ENCODE measurements at regions not wholly inside any gene's neighbourhood (a gene's known extent, or its start where the extent isn't known, plus 50 kb on each side); places are given as distances from the start of the nearest gene placed in this dataset.

GRCh38 chr10:8319704-8320103 lies 265.2 kb downstream of the GATA3 start:
- no peak for DNase-seq
- H4K5ac ChIP-seq (ENCODE audit: low read length), result no peak overlapping the region
- H3K4me2 ChIP-seq (ENCODE audit: low read length), result no peak overlapping the region
- no peak overlapping the region for H3K27ac ChIP-seq (ENCODE audit: low read depth, low read length)
- no peak overlapping the region for H3K4ac ChIP-seq (ENCODE audit: low read depth, low read length)
- no peak overlapping the region for H3K4me3 ChIP-seq (ENCODE audit: low read length)
- H3K23ac ChIP-seq (ENCODE audit: low read length), result no peak overlapping the region
- no peaks in the 10 kb centered on the region for H3K27me3 ChIP-seq (ENCODE audit: insufficient read depth, low read length, poor library complexity)
- H3K9ac ChIP-seq (ENCODE audit: low read length), result no peak overlapping the region
- no peak overlapping the region for H2BK15ac ChIP-seq (replicated peaks; ENCODE audit: low read depth)
- no peak overlapping the region for H2BK5ac ChIP-seq (ENCODE audit: low read length)
- no peak overlapping the region for H3K56ac ChIP-seq (ENCODE audit: low read length)
- no peak overlapping the region for H2BK120ac ChIP-seq (ENCODE audit: low read depth, low read length)
- no peak overlapping the region for H4K8ac ChIP-seq (ENCODE audit: low read depth, low read length)
- no peak overlapping the region for H3K18ac ChIP-seq (ENCODE audit: low read length)
- no peaks in the 10 kb centered on the region for H3K79me1 ChIP-seq (ENCODE audit: low read length)
- no peaks in the 10 kb centered on the region for H3K79me2 ChIP-seq (ENCODE audit: control insufficient read depth, insufficient read depth, low read length)
- H2AK5ac ChIP-seq (ENCODE audit: low read length), result no peak overlapping the region
- H3K4me1 ChIP-seq (ENCODE audit: control insufficient read depth, low read depth, low read length), result no peaks in the 10 kb centered on the region
- H3K36me3 ChIP-seq (ENCODE audit: control insufficient read depth, insufficient read depth, low read length), result no peaks in the 10 kb centered on the region

DNA sequence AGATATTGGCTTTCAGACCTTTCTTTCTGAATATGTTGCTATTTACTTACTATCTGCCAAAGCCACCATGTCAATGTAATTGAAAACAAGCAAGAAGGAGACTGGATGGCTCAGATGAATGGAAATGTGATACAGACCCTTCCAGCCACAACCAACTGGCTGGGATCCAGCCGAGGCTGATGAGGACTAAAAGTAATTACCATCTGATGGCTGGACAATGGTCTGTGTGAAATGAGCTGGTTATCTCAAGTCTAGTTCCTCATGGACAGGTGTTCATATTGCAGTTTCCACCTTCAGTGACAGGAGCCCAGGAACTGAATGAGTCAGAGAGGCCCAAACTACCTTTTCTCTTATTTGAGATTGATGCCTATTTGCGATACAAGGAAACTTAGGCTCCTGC lies 267.5 kb downstream of the GATA3 start:
- Histone ChIP-seq H3K4me1 (ENCODE audit: control insufficient read depth, low read depth, low read length) (no peaks in the 10 kb centered on the region), H4K5ac (ENCODE audit: low read length) (no peak overlapping the region), H3K23ac (ENCODE audit: low read length) (no peak overlapping the region), H4K8ac (ENCODE audit: low read depth, low read length) (no peak overlapping the region), H3K27ac (ENCODE audit: low read depth, low read length) (no peak overlapping the region), H2BK120ac (ENCODE audit: low read depth, low read length) (no peak overlapping the region), H3K4me2 (ENCODE audit: low read length) (no peak overlapping the region), H3K9ac (ENCODE audit: low read length) (no peak overlapping the region), H2AK5ac (ENCODE audit: low read length) (no peak overlapping the region), H3K36me3 (ENCODE audit: control insufficient read depth, insufficient read depth, low read length) (no peaks in the 10 kb centered on the region), H3K4ac (ENCODE audit: low read depth, low read length) (no peak overlapping the region), H3K27me3 (ENCODE audit: insufficient read depth, low read length, poor library complexity) (no peaks in the 10 kb centered on the region), H3K4me3 (ENCODE audit: low read length) (no peak overlapping the region), H3K56ac (ENCODE audit: low read length) (no peak overlapping the region), H3K79me1 (ENCODE audit: low read length) (no peaks in the 10 kb centered on the region), H2BK15ac (replicated peaks; ENCODE audit: low read depth) (no peak overlapping the region), H3K79me2 (ENCODE audit: control insufficient read depth, insufficient read depth, low read length) (no peaks in the 10 kb centered on the region), H2BK5ac (ENCODE audit: low read length) (no peak overlapping the region), H3K18ac (ENCODE audit: low read length) (no peak overlapping the region)
- no CpG with 5 or more reads among the region's 2 CpGs for WGBS (ENCODE audit: extremely low coverage, insufficient coverage, low lambda C conversion rate)
- no peak for DNase-seq

- no peak for DNase-seq
- H4K5ac ChIP-seq (ENCODE audit: low read length), result no peak overlapping the region
- no peak overlapping the region for H3K9ac ChIP-seq (ENCODE audit: low read length)
- H4K8ac ChIP-seq (ENCODE audit: low read depth, low read length), result no peak overlapping the region
- no peaks in the 10 kb centered on the region for H3K4me1 ChIP-seq (ENCODE audit: control insufficient read depth, low read depth, low read length)
- H3K56ac ChIP-seq (ENCODE audit: low read length), result no peak overlapping the region
- no peaks in the 10 kb centered on the region for H3K79me1 ChIP-seq (ENCODE audit: low read length)
- H3K79me2 ChIP-seq (ENCODE audit: control insufficient read depth, insufficient read depth, low read length), result no peaks in the 10 kb centered on the region
- no peak overlapping the region for H3K4me2 ChIP-seq (ENCODE audit: low read length)
- no peak overlapping the region for H2BK5ac ChIP-seq (ENCODE audit: low read length)
- H2AK5ac ChIP-seq (ENCODE audit: low read length), result no peak overlapping the region
- H3K27ac ChIP-seq (ENCODE audit: low read depth, low read length), result no peak overlapping the region
- H3K4me3 ChIP-seq (ENCODE audit: low read length), result no peak overlapping the region
- no peaks in the 10 kb centered on the region for H3K27me3 ChIP-seq (ENCODE audit: insufficient read depth, low read length, poor library complexity)
- no peak overlapping the region for H3K4ac ChIP-seq (ENCODE audit: low read depth, low read length)
- WGBS (ENCODE audit: extremely low coverage, insufficient coverage, low lambda C conversion rate), result no CpG with 5 or more reads among the region's 3 CpGs
- H2BK120ac ChIP-seq (ENCODE audit: low read depth, low read length), result no peak overlapping the region
- no peak overlapping the region for H3K23ac ChIP-seq (ENCODE audit: low read length)
- H3K18ac ChIP-seq (ENCODE audit: low read length), result no peak overlapping the region
- no peaks in the 10 kb centered on the region for H3K36me3 ChIP-seq (ENCODE audit: control insufficient read depth, insufficient read depth, low read length)
- no peak overlapping the region for H2BK15ac ChIP-seq (replicated peaks; ENCODE audit: low read depth)
These were observed 269.1 kb downstream of the GATA3 start for GRCh38 chr10:8323428-8324054.

DNA sequence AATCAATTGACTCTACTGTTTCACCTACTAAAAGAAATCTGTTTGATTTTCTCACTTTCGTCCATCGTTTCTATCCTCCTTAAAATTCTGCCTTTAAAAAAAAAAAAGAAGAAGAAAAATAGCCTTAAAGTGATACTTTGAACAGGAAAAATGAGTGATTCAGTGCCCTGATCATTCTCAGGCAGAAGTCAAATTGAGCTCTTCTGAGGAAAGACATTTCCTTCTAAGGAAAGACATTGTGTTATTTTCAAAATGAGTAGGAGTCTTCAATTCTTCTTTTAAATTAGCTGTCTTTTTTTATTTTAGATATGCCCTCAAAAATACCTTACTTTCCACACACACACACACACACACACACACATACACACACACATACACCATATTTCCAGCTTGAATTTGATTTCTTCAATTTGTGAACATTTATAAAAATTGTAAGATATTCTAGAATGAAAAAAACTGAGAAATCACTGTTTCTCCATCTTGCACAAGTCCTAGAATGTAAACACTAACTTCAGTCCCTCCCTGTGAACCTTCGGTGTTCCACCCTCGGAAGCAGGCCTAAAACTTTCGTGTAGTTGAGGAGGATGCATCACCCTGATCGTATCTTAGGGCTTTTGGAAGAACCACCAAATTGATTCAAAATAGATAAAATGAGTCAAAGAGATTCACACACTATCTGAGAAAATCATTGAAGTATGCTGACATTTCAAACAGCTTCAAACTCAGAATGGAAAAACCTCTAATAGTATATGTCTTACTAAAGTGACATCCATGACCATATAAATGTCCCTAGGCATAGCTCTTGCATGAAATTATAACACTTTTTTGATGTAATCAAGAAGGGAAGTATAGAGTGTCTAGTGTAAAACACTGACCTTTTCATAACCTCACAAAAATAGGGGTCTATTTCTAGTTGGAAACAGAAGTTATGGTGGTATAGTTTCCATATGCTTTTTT lies 270.8 kb downstream of the GATA3 start:
- Histone ChIP-seq H4K8ac (ENCODE audit: low read depth, low read length) (no peak overlapping the region), H3K23ac (ENCODE audit: low read length) (no peak overlapping the region), H3K18ac (ENCODE audit: low read length) (no peak overlapping the region), H3K4ac (ENCODE audit: low read depth, low read length) (no peak overlapping the region), H4K5ac (ENCODE audit: low read length) (no peak overlapping the region), H2BK15ac (replicated peaks; ENCODE audit: low read depth) (no peak overlapping the region), H3K79me1 (ENCODE audit: low read length) (no peaks in the 10 kb centered on the region), H3K27ac (ENCODE audit: low read depth, low read length) (no peak overlapping the region), H2BK120ac (ENCODE audit: low read depth, low read length) (no peak overlapping the region), H3K79me2 (ENCODE audit: control insufficient read depth, insufficient read depth, low read length) (no peaks in the 10 kb centered on the region), H2AK5ac (ENCODE audit: low read length) (no peak overlapping the region), H2BK5ac (ENCODE audit: low read length) (no peak overlapping the region), H3K4me2 (ENCODE audit: low read length) (no peak overlapping the region), H3K56ac (ENCODE audit: low read length) (no peak overlapping the region), H3K27me3 (ENCODE audit: insufficient read depth, low read length, poor library complexity) (no peaks in the 10 kb centered on the region), H3K4me1 (ENCODE audit: control insufficient read depth, low read depth, low read length) (no peaks in the 10 kb centered on the region), H3K4me3 (ENCODE audit: low read length) (no peak overlapping the region), H3K36me3 (ENCODE audit: control insufficient read depth, insufficient read depth, low read length) (no peaks in the 10 kb centered on the region), H3K9ac (ENCODE audit: low read length) (no peak overlapping the region)
- DNase-seq, result no peak
- WGBS (ENCODE audit: extremely low coverage, insufficient coverage, low lambda C conversion rate), result no CpG with 5 or more reads among the region's 6 CpGs

DNA sequence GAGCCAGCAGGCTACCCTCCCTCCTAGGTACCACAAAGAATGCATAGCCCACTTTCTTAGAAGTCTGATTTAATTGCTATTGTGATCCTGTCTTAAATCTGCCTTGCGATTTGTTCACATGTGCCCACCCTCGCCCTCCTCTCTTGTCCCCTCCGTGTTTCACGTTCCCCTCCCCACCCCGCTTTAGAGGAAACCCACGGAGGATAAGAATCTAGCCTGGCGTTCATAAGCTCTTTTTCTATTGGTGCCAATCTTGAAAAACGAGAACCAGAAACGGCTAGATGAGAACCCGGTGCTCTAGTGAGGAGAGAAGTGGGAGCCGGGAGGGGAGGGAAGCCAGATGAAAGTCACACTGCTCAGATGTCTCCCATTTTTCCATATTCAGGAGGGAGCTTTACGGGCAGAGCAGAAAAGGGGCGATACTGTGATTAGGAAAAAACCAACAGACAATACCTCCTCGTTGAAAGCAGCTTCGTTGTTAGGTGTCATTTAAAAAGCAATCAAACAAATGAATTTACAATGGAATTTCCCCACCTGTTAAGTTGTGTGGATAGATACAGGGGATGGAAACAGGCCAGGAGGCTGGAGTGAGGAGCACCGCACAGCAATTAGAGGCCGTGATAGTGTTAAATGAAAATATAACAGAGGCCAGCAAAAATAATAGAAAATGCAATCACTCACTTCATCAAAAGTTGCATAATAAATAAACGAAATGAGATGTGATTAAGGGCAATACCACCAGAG lies 272.1 kb downstream of the GATA3 start:
- Histone ChIP-seq H3K18ac (ENCODE audit: low read length) (no peak overlapping the region), H3K4me3 (ENCODE audit: low read length) (no peak overlapping the region), H3K4me1 (ENCODE audit: control insufficient read depth, low read depth, low read length) (no peaks in the 10 kb centered on the region), H3K27ac (ENCODE audit: low read depth, low read length) (no peak overlapping the region), H2BK120ac (ENCODE audit: low read depth, low read length) (no peak overlapping the region), H3K4ac (ENCODE audit: low read depth, low read length) (no peak overlapping the region), H2BK15ac (replicated peaks; ENCODE audit: low read depth) (no peak overlapping the region), H3K79me2 (ENCODE audit: control insufficient read depth, insufficient read depth, low read length) (no peaks in the 10 kb centered on the region), H3K27me3 (ENCODE audit: insufficient read depth, low read length, poor library complexity) (no peaks in the 10 kb centered on the region), H3K36me3 (ENCODE audit: control insufficient read depth, insufficient read depth, low read length) (no peaks in the 10 kb centered on the region), H3K4me2 (ENCODE audit: low read length) (no peak overlapping the region), H4K8ac (ENCODE audit: low read depth, low read length) (no peak overlapping the region), H2AK5ac (ENCODE audit: low read length) (no peak overlapping the region), H4K5ac (ENCODE audit: low read length) (no peak overlapping the region), H2BK5ac (ENCODE audit: low read length) (no peak overlapping the region), H3K79me1 (ENCODE audit: low read length) (no peaks in the 10 kb centered on the region), H3K56ac (ENCODE audit: low read length) (no peak overlapping the region), H3K23ac (ENCODE audit: low read length) (no peak overlapping the region), H3K9ac (ENCODE audit: low read length) (no peak overlapping the region)
- no peak for DNase-seq
- WGBS (ENCODE audit: extremely low coverage, insufficient coverage, low lambda C conversion rate), result no CpG with 5 or more reads among the region's 18 CpGs

Data from mesendoderm (in vitro differentiated cells).